ENCODE measurements at regions not wholly inside any gene's neighbourhood (a gene's known extent, or its start where the extent isn't known, plus 50 kb on each side); places are given as distances from the start of the nearest gene placed in this dataset.

DNA sequence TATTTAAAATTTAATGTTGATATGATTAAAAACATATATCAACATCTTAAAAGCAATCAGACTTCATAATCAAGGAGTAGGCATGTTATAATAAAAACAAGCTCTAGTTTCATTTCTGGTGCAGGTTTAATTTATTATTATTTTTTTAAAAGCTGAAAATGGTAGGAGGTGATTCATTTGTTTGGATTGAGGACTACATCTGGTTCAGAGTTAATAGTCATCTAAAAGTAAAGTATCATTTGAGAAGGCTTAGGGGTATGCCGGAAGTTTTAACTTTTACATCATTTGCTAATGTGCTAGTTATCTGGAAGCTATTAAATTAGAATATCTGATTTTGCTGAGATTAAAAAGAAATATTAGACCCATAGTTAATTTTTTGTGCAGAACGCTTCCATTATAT lies 169.5 kb upstream of the LAMA2 start:
- TF ChIP-seq, protein P1, sequence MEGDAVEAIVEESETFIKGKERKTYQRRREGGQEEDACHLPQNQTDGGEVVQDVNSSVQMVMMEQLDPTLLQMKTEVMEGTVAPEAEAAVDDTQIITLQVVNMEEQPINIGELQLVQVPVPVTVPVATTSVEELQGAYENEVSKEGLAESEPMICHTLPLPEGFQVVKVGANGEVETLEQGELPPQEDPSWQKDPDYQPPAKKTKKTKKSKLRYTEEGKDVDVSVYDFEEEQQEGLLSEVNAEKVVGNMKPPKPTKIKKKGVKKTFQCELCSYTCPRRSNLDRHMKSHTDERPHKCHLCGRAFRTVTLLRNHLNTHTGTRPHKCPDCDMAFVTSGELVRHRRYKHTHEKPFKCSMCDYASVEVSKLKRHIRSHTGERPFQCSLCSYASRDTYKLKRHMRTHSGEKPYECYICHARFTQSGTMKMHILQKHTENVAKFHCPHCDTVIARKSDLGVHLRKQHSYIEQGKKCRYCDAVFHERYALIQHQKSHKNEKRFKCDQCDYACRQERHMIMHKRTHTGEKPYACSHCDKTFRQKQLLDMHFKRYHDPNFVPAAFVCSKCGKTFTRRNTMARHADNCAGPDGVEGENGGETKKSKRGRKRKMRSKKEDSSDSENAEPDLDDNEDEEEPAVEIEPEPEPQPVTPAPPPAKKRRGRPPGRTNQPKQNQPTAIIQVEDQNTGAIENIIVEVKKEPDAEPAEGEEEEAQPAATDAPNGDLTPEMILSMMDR (IDR thresholded peaks at IDR 0.05) = no peak
- TF ChIP-seq EP300 (IDR thresholded peaks at IDR 0.05) = no peak
